H1 (cell line): ENCODE measurements at regions not wholly inside any gene's neighbourhood (a gene's known extent, or its start where the extent isn't known, plus 50 kb on each side); places are given as distances from the start of the nearest gene placed in this dataset.

Experiments used
- CTCF ChIA-PET: fragments of 300-600 bp; sonication (Branson Sonifier 250); formaldehyde crosslinking; loops from one replicate; lab custom pipeline; 2021; ENCODE audit not compliant: partially characterized antibody; lab: Charles Lee
- POLR2A ChIA-PET: fragments of 300-600 bp; sonication (Branson Sonifier 250); formaldehyde crosslinking; loops from one replicate; lab custom pipeline; 2021; ENCODE audit warnings: inconsistent platforms; ENCODE audit not compliant: partially characterized antibody; lab: Charles Lee
- DNase-seq, 2 experiments: peaks; one replicate each; pipeline versions ENCODE4 v3.0.0 to v3.0.0-alpha.2; 2010 to 2022; ENCODE audit warnings: low spot score in 2 of 2, low read depth in 1 of 2, mixed read lengths in 1 of 2
- FAIRE-seq: peaks from 2 replicates; lab custom pipeline; 2011; peaks lifted over from hg19 to GRCh38; lab: Jason Lieb, UNC
- H2AFZ ChIP-seq: 2 replicates; pipeline ENCODE4 v1.8.1; 2012; ENCODE audit warnings: low read length, inconsistent platforms
- H2AK5ac ChIP-seq: 2 replicates; pipeline ENCODE4 v1.6.1; 2013; ENCODE audit warnings: low read depth, low read length
- H2BK120ac ChIP-seq: replicated peaks from 2 replicates; pipeline ENCODE3; 2013; ENCODE audit warnings: low read depth, low read length, inconsistent platforms
- H2BK12ac ChIP-seq: 2 replicates; pipeline ENCODE4 v1.6.1; 2013; ENCODE audit warnings: low read depth, low read length
- H2BK15ac ChIP-seq: 2 replicates; pipeline ENCODE4 v1.6.1; 2013; ENCODE audit warnings: low read length
- H2BK20ac ChIP-seq: 2 replicates; pipeline ENCODE4 v1.6.1; 2013; ENCODE audit warnings: low read length
- H2BK5ac ChIP-seq: 2 replicates; pipeline ENCODE4 v1.6.1; 2013; ENCODE audit warnings: low read depth, low read length
- H3K14ac ChIP-seq: 2 replicates; pipeline ENCODE4 v1.6.1; 2013; ENCODE audit warnings: inconsistent platforms; ENCODE audit not compliant: insufficient read length
- H3K18ac ChIP-seq: 2 replicates; pipeline ENCODE4 v1.6.1; 2013; ENCODE audit warnings: low read length; ENCODE audit errors: extremely low read depth
- H3K23ac ChIP-seq: 2 replicates; pipeline ENCODE4 v1.6.1; 2013; ENCODE audit warnings: inconsistent platforms; ENCODE audit not compliant: insufficient read length
- H3K23me2 ChIP-seq: 2 replicates; pipeline ENCODE4 v1.6.1; 2013; ENCODE audit warnings: low read depth, low read length
- H3K27ac ChIP-seq: 2 replicates; pipeline ENCODE4 v1.6.1; 2011; ENCODE audit warnings: low read depth, low read length, inconsistent platforms
- H3K27me3 ChIP-seq, 4 experiments: replicated peaks in 1 of 4; 1 replicate in 1 of 4; 2 replicates in 3 of 4; pipeline versions ENCODE4 v1.6.1 to v1.8.1; 2011 to 2013; ENCODE audit warnings: low read length in 3 of 4, mild to moderate bottlenecking in 3 of 4, inconsistent platforms in 2 of 4, mixed read lengths in 2 of 4, moderate library complexity in 1 of 4; ENCODE audit not compliant: control insufficient read depth in 3 of 4, insufficient read depth in 3 of 4; ENCODE audit errors: extremely low read depth in 1 of 4
- H3K36me3 ChIP-seq, 4 experiments: 2 replicates each; pipeline versions ENCODE4 v1.6.1 to v1.8.1; 2011 to 2013; ENCODE audit warnings: mild to moderate bottlenecking in 4 of 4, low read length in 3 of 4, moderate library complexity in 2 of 4, control low read depth in 1 of 4, inconsistent platforms in 1 of 4; ENCODE audit not compliant: insufficient read depth in 4 of 4, control insufficient read depth in 2 of 4
- H3K4ac ChIP-seq: replicated peaks from 2 replicates; pipeline ENCODE3; 2013; ENCODE audit warnings: low read length, low read depth, mixed read lengths, inconsistent platforms; ENCODE audit not compliant: insufficient read length
- H3K4me1 ChIP-seq, 4 experiments: replicated peaks in 1 of 4; 1 replicate in 1 of 4; 2 replicates in 3 of 4; pipeline versions ENCODE4 v1.6.1 to v1.8.1; 2011 to 2013; ENCODE audit warnings: low read length in 3 of 4, inconsistent platforms in 2 of 4, mixed read lengths in 1 of 4; ENCODE audit not compliant: insufficient read depth in 4 of 4, control insufficient read depth in 3 of 4
- H3K4me2 ChIP-seq, 2 experiments: 2 replicates each; pipeline versions ENCODE4 v1.6.1 to v1.8.1; 2011 to 2013; ENCODE audit warnings: low read depth in 2 of 2, low read length in 2 of 2, control low read depth in 1 of 2, inconsistent platforms in 1 of 2, mild to moderate bottlenecking in 1 of 2; ENCODE audit not compliant: insufficient read depth in 1 of 2
- H3K4me3 ChIP-seq, 4 experiments: fragments of 200-600, 300-600 bp in 1 of 4; sonication (generic), shearing (Covaris generic), sonication (Bioruptor Twin) in 1 of 4; 2 replicates each; pipeline versions ENCODE4 v1.5.1 to v1.8.1; 2011 to 2016; ENCODE audit warnings: low read length in 4 of 4, low read depth in 3 of 4, control low read depth in 2 of 4, inconsistent platforms in 2 of 4, mild to moderate bottlenecking in 2 of 4, mixed read lengths in 1 of 4, moderate library complexity in 1 of 4; ENCODE audit not compliant: insufficient read depth in 2 of 4; ENCODE audit errors: extremely low read depth in 1 of 4
- H3K56ac ChIP-seq: replicated peaks from 2 replicates; pipeline ENCODE3; 2013; ENCODE audit warnings: low read depth, mild to moderate bottlenecking, mixed read lengths, low read length, inconsistent platforms; ENCODE audit not compliant: insufficient read length
- H3K79me1 ChIP-seq: 2 replicates; pipeline ENCODE4 v1.6.1; 2013; ENCODE audit warnings: low read depth, low read length, control low read depth
- H3K79me2 ChIP-seq, 2 experiments: 2 replicates each; pipeline versions ENCODE4 v1.6.1 to v1.8.1; 2012 to 2013; ENCODE audit warnings: low read length in 2 of 2, mild to moderate bottlenecking in 2 of 2, inconsistent platforms in 1 of 2; ENCODE audit not compliant: insufficient read depth in 2 of 2, control insufficient read depth in 1 of 2
- H3K9ac ChIP-seq, 4 experiments: replicated peaks in 1 of 4; 1 replicate in 1 of 4; 2 replicates in 3 of 4; pipeline versions ENCODE4 v1.6.1 to v1.8.1; 2011 to 2013; ENCODE audit warnings: low read depth in 3 of 4, low read length in 3 of 4, control low read depth in 2 of 4, mild to moderate bottlenecking in 2 of 4, moderate library complexity in 2 of 4, inconsistent platforms in 1 of 4; ENCODE audit errors: extremely low read depth in 1 of 4
- H3K9me3 ChIP-seq, 2 experiments: 2 replicates each; pipeline versions ENCODE4 v1.6.1 to v1.8.1; 2012 to 2013; ENCODE audit warnings: mild to moderate bottlenecking in 2 of 2, moderate library complexity in 2 of 2, control low read depth in 1 of 2, inconsistent platforms in 1 of 2, low read depth in 1 of 2, low read length in 1 of 2, mixed read lengths in 1 of 2; ENCODE audit not compliant: insufficient read depth in 2 of 2
- H4K20me1 ChIP-seq, 2 experiments: replicated peaks in 1 of 2; 2 replicates each; pipeline versions ENCODE3 to v1.8.1; 2011 to 2013; ENCODE audit warnings: inconsistent platforms in 2 of 2, low read length in 2 of 2, mild to moderate bottlenecking in 1 of 2; ENCODE audit not compliant: insufficient read depth in 2 of 2, control insufficient read depth in 1 of 2
- H4K5ac ChIP-seq: 2 replicates; pipeline ENCODE4 v1.6.1; 2013; ENCODE audit warnings: low read length, low read depth, mixed read lengths, inconsistent platforms; ENCODE audit not compliant: insufficient read length
- H4K8ac ChIP-seq: 2 replicates; pipeline ENCODE4 v1.8.0; 2013; ENCODE audit warnings: mild to moderate bottlenecking, moderate library complexity, low read length, inconsistent platforms; ENCODE audit not compliant: insufficient read depth; ENCODE audit errors: extremely low read depth
- H4K91ac ChIP-seq: replicated peaks from 2 replicates; pipeline ENCODE3; 2013; ENCODE audit warnings: low read length, mixed read lengths, inconsistent platforms; ENCODE audit not compliant: insufficient read length
- ASH2L ChIP-seq: fragments of 200-600, 300-600 bp; sonication (generic); IDR thresholded peaks from one replicate; pipeline ENCODE4 v1.7.1; 2017; ENCODE audit warnings: low read length
- CEBPB ChIP-seq: IDR thresholded peaks from 2 replicates; pipeline ENCODE4 v1.6.1; 2012; ENCODE audit warnings: low read depth, low read length
- EGR1 ChIP-seq: IDR thresholded peaks from 2 replicates; pipeline ENCODE4 v1.6.1; 2011; ENCODE audit warnings: low read depth, low read length, borderline replicate concordance
- EZH2 ChIP-seq: fragments of 200-600 bp; sonication (generic); IDR thresholded peaks from 2 replicates; pipeline ENCODE4 v1.7.1; 2012; ENCODE audit warnings: low read depth, mild to moderate bottlenecking, moderate library complexity, low read length, inconsistent platforms; ENCODE audit not compliant: severe bottlenecking
- GABPA ChIP-seq: IDR thresholded peaks from 2 replicates; pipeline ENCODE4 v1.6.1; 2011; ENCODE audit warnings: mild to moderate bottlenecking, low read length, moderate library complexity, borderline replicate concordance; ENCODE audit not compliant: insufficient read depth
- MAFK ChIP-seq: IDR thresholded peaks from 2 replicates; pipeline ENCODE4 v1.6.1; 2012; ENCODE audit warnings: low read depth, mild to moderate bottlenecking, improper control_type of control experiment, low read length
- POLR2AphosphoS5 ChIP-seq: IDR thresholded peaks from 2 replicates; pipeline ENCODE4 v1.6.1; 2011; ENCODE audit warnings: low read depth, low read length
- SP4 ChIP-seq: IDR thresholded peaks from 2 replicates; pipeline ENCODE4 v1.6.1; 2012; ENCODE audit warnings: low read length, inconsistent platforms
- WGBS, 2 experiments: shearing (Covaris generic) in 1 of 2; methylation state at CpG; one replicate each; pipeline versions ENCODE4 v1.1.6 to v1.1.7; 2013 to 2015; ENCODE audit warnings: low lambda C conversion rate in 2 of 2, mixed read lengths in 2 of 2, inconsistent platforms in 1 of 2, low coverage in 1 of 2, missing lambda C conversion rate in 1 of 2; ENCODE audit not compliant: insufficient replicate concordance in 2 of 2, insufficient coverage in 1 of 2, insufficient read length in 1 of 2; ENCODE audit errors: extremely low coverage in 1 of 2, missing lambda C conversion rate in 1 of 2; 5-methylcytosine and 5-hydroxymethylcytosine counted together
- TF ChIP-seq, protein P1 (sequence below): IDR thresholded peaks from 2 replicates; pipeline ENCODE4 v1.6.1; 2011; ENCODE audit warnings: low read length, improper control_type of control experiment

DNA sequence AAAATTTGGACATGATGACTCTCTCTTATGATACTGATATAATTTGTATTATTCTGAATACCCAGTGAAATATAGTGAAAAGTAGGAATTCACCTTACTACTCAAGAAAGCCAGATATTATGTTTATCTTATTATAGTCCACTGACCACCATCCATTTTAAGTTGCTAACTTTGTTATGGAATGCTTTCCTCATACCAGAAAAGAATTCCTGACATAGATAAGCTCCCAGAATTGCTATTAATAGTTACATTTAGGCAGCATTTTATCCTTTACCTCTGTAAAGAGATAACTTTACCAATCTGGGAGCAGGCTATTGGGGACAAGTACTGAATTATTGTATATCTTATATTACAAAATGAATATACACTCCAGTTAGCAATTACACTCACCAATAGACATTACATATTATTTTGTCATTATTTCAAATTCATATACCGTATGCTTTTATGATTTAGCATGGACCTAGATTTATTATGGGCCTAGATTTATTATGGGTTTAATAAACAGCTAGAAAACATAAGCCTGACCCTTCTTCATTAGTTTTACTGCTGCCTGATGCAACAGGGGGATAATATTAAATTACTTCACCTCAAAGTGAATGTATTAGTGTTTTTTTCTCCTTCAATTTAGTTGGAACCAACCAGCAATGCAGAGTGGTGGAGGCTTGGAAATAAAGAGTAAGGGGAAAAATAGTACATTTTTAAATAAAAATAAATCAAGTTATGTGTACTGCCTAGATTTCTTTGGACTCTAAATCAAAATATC, 1886.1 kb downstream of the PCDH9 start:
- no peak overlapping the region for H2AFZ ChIP-seq
- no peaks in the 10 kb centered on the region for H3K27me3 ChIP-seq
- H3K4ac ChIP-seq: no peak overlapping the region
- no peak overlapping the region for H3K18ac ChIP-seq
- DNase-seq: no peak
- H2AK5ac ChIP-seq: no peak overlapping the region
- H3K36me3 ChIP-seq: no peaks in the 10 kb centered on the region
- H2BK5ac ChIP-seq: no peak overlapping the region
- H3K9ac ChIP-seq: no peak overlapping the region
- no peak overlapping the region for H3K56ac ChIP-seq
- no peak overlapping the region for H2BK20ac ChIP-seq
- H3K4me1 ChIP-seq: no peaks in the 10 kb centered on the region
- TF ChIP-seq CEBPB (no peak), POLR2AphosphoS5 (no peak), EGR1 (no peak), SP4 (no peak), GABPA (no peak), MAFK (no peak), EZH2 (no peak), ASH2L (no peak)
- TF ChIP-seq, protein P1, sequence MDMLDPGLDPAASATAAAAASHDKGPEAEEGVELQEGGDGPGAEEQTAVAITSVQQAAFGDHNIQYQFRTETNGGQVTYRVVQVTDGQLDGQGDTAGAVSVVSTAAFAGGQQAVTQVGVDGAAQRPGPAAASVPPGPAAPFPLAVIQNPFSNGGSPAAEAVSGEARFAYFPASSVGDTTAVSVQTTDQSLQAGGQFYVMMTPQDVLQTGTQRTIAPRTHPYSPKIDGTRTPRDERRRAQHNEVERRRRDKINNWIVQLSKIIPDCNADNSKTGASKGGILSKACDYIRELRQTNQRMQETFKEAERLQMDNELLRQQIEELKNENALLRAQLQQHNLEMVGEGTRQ: no peak
- H3K9me3 ChIP-seq: no peaks in the 10 kb centered on the region; a peak in 1 of 4 replicates
- no peaks in the 10 kb centered on the region for H3K79me2 ChIP-seq
- no peak overlapping the region for H2BK15ac ChIP-seq
- H3K23me2 ChIP-seq: no peaks in the 10 kb centered on the region
- ChIA-PET POLR2A (no interaction called here), CTCF (no interaction called here)
- H3K4me3 ChIP-seq: no peak overlapping the region
- no peak overlapping the region for H2BK12ac ChIP-seq
- no peak overlapping the region for H3K23ac ChIP-seq
- no peak overlapping the region for H3K14ac ChIP-seq
- no peak overlapping the region for H4K5ac ChIP-seq
- H4K91ac ChIP-seq: no peak overlapping the region
- no peaks in the 10 kb centered on the region for H3K79me1 ChIP-seq
- WGBS, 2 experiments: 96% methylated on average over 1 of the region's 1 CpG; no CpG with 5 or more reads in 1 of the 2 experiments
- H3K4me2 ChIP-seq: no peak overlapping the region
- no peak overlapping the region for H2BK120ac ChIP-seq
- no peak overlapping the region for H3K27ac ChIP-seq
- FAIRE-seq: no peak
- no peaks in the 10 kb centered on the region for H4K20me1 ChIP-seq
- no peak overlapping the region for H4K8ac ChIP-seq
